Thymus (tissue), 11 donors: ENCODE measurements at regions not wholly inside any gene's neighbourhood (a gene's known extent, or its start where the extent isn't known, plus 50 kb on each side); places are given as distances from the start of the nearest gene placed in this dataset.
"Not testable (repeated sequence)": the region's sequence is repeated elsewhere in the genome, so short reads cannot be mapped to it uniquely, and the experiment has no call there.

Experiments
- DNase-seq, 9 donors: peaks; one replicate each; pipeline ENCODE4 v3.0.0-alpha.2; 2013; ENCODE audit warnings: low spot score in 9 of 9, low read depth in 6 of 9, missing footprints in 1 of 9
- H3K27ac ChIP-seq, 2 donors: one replicate each; pipeline ENCODE4 v1.5.1; 2013; ENCODE audit warnings: control low read depth in 1 of 2, low read depth in 1 of 2, low read length in 1 of 2, mild to moderate bottlenecking in 1 of 2, moderate library complexity in 1 of 2
- H3K27me3 ChIP-seq, 2 donors: one replicate each; pipeline ENCODE4 v1.5.1; 2013; ENCODE audit warnings: low read length in 1 of 2; ENCODE audit not compliant: control insufficient read depth in 2 of 2, insufficient read depth in 1 of 2
- H3K36me3 ChIP-seq, 2 donors: one replicate each; pipeline ENCODE4 v1.5.1; 2013; ENCODE audit warnings: low read length in 1 of 2, mild to moderate bottlenecking in 1 of 2, moderate library complexity in 1 of 2; ENCODE audit not compliant: control insufficient read depth in 2 of 2, insufficient read depth in 2 of 2
- H3K4me1 ChIP-seq, 2 donors: one replicate each; pipeline ENCODE4 v1.5.1; 2013; ENCODE audit warnings: low read length in 2 of 2; ENCODE audit not compliant: control insufficient read depth in 2 of 2, insufficient read depth in 2 of 2
- H3K4me3 ChIP-seq, 2 donors: one replicate each; pipeline ENCODE4 v1.5.1; 2013; ENCODE audit warnings: low read length in 2 of 2, control low read depth in 1 of 2, mild to moderate bottlenecking in 1 of 2
- H3K9me3 ChIP-seq, 2 donors: one replicate each; pipeline ENCODE4 v1.5.1; 2013; ENCODE audit warnings: low read length in 1 of 2, mild to moderate bottlenecking in 1 of 2; ENCODE audit not compliant: control insufficient read depth in 2 of 2, insufficient read depth in 1 of 2
- WGBS: extraction: QIAGEN DNeasy Blood & Tissue Kit; methylation state at CpG from one replicate; pipeline ENCODE4 v1.1.7; 2013; 5-methylcytosine and 5-hydroxymethylcytosine counted together
- donor health status: healthy.

DNA sequence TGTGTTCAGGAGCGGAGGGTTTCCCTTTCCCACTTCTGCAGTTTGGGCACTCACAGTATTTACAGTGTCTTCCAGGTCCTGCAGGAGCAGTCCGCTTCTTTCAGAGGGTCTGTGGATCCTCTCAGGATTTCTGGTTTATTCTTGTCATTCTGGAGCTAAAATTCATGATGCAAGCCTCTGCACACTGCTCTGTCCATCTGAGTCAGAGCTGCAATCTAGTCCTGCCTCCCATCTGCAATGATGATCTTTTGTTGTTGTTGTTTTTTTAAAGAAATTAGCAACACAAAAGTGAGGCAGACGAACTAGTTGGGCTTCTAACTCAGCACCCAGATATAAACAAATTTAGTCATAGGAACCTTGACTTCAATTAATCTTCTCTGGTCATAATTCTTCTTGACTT is 86.5 kb downstream of the DLEU7 start:
- H3K9me3 ChIP-seq, result peaks cover 0 to 20% of the 10 kb centered on the region in 2 donors
- no peak overlapping the region for H3K4me3 ChIP-seq
- no peak overlapping the region for H3K27ac ChIP-seq
- 95% methylated on average over 3 of the region's 3 CpGs for WGBS
- DNase-seq, result no peak
- peaks cover 13 to 18% of the 10 kb centered on the region in 2 donors for H3K4me1 ChIP-seq
- no peaks in the 10 kb centered on the region for H3K27me3 ChIP-seq
- H3K36me3 ChIP-seq, result no peaks in the 10 kb centered on the region

DNA sequence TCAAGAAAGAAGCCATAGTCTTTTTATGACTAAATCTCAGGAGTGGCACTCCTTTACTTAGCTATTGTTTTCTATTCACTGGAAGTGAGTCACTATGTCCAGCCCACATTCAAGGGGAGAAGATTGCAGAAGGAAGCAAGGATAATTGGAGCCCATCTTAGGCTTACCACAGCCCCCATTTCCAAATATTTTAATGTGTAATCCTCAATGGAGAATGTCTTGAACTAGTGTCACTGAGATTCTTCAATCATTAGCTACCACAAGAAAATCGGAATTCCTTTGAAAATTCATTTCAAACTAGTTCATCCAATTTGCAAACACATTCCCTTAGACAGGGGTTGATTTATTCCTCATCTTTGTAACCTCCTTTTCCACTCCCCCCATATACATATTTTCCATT is 84.7 kb downstream of the DLEU7 start:
- H3K9me3 ChIP-seq, result peaks cover 0 to 13% of the 10 kb centered on the region in 2 donors
- WGBS, result 99% methylated on average over 1 of the region's 1 CpG
- no peaks in the 10 kb centered on the region for H3K27me3 ChIP-seq
- no peak overlapping the region for H3K27ac ChIP-seq
- no peak for DNase-seq
- peaks cover 15 to 28% of the 10 kb centered on the region in 2 donors for H3K4me1 ChIP-seq
- H3K4me3 ChIP-seq, result no peak overlapping the region
- no peaks in the 10 kb centered on the region for H3K36me3 ChIP-seq

DNA sequence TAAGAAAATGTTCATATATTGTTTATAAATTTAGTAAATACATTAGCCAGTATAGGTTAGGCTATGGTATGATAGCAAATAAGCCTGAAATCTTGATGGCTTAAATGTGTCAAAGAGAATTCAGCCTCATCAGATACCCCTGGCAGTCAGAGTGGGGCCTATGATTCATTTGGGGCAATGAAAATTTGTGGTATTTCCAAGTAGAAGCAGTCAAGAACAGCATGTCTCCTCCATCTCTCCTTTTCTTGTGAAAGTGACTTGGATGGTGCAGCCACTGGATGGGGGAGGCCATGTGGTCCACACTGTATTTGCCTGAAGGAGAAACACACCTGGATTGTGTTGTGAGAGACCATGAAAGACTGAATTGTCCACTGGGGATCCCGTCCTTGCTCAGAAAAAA is 82.7 kb downstream of the DLEU7 start:
- H3K27ac ChIP-seq, result no peak overlapping the region
- WGBS, result 95% methylated on average over 1 of the region's 1 CpG
- peaks cover 13 to 24% of the 10 kb centered on the region in 2 donors for H3K4me1 ChIP-seq
- no peaks in the 10 kb centered on the region for H3K36me3 ChIP-seq
- DNase-seq, result no peak
- H3K4me3 ChIP-seq, result no peak overlapping the region
- H3K27me3 ChIP-seq, result no peaks in the 10 kb centered on the region
- H3K9me3 ChIP-seq, result peaks cover 0 to 13% of the 10 kb centered on the region in 2 donors

- Histone ChIP-seq H3K27ac (no peak overlapping the region), H3K4me1 (peaks cover 13 to 22% of the 10 kb centered on the region in 2 donors), H3K9me3 (peaks cover 0 to 9% of the 10 kb centered on the region in 2 donors), H3K27me3 (no peaks in the 10 kb centered on the region), H3K36me3 (no peaks in the 10 kb centered on the region), H3K4me3 (no peak overlapping the region)
- no peak for DNase-seq
- WGBS, result 95% methylated on average over 1 of the region's 1 CpG
Observed at GRCh38 chr13:50761406-50761805, 82.1 kb downstream of the DLEU7 start.

DNA sequence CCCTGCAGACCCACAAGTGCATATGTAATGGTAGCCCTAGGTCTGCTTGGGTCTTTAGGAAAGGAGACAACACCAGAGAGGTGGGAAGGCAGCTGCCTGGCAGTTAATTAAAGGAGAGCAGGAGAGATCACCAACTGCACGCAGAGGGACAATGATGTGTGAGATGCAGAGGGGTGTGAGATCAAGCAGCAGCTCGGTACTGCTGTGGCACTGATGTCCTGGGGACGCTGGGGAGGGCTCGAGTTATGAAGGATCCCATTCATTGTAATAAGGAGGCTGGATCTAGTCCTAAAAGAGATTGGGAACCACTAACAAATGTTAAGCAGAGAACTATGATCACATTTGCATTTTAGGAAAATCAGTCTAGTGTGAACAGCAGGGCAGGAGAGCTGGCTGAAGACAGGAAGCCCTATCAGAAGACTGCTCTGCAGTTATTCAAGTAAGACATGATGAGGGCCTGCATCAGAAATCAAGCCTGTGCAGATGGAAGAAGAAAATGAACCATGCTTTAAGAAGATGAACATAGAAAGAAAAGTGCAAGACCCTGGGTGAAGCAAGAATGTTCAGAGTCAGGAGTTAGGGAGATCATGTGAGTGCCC is 80.4 kb downstream of the DLEU7 start:
- Histone ChIP-seq H3K27me3 (no peaks in the 10 kb centered on the region), H3K9me3 (peaks cover 0 to 8% of the 10 kb centered on the region in 2 donors), H3K27ac (no peak overlapping the region), H3K4me3 (no peak overlapping the region), H3K4me1 (peaks cover 8 to 19% of the 10 kb centered on the region in 2 donors), H3K36me3 (no peaks in the 10 kb centered on the region)
- DNase-seq, result no peak
- WGBS, result 97% methylated on average over 4 of the region's 4 CpGs

DNA sequence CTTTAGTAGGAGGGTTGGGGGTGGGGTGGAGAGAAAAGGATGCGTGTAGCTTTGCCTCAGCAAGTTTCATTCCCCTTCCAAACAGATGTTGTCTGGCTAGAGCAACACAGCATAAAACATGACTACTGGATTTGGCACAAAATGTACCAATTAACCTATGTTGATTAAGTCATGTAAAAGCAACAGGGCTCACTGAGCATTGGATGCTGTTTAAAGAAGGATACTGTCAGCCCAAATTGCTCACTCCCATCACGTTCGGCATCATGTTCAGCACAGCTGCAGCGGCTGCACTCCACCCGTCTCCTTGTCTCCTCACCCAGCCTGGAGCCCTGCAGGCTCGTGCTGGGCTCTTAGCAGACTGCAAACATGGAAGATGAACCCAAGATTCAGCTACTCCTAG is 77.5 kb downstream of the DLEU7 start:
- no peaks in the 10 kb centered on the region for H3K27me3 ChIP-seq
- H3K27ac ChIP-seq, result no peak overlapping the region
- peaks cover 0 to 5% of the 10 kb centered on the region in 2 donors for H3K9me3 ChIP-seq
- peaks cover 8 to 19% of the 10 kb centered on the region in 2 donors for H3K4me1 ChIP-seq
- H3K36me3 ChIP-seq, result no peaks in the 10 kb centered on the region
- WGBS, result 94% methylated on average over 6 of the region's 6 CpGs
- DNase-seq, result no peak
- H3K4me3 ChIP-seq, result no peak overlapping the region

- Histone ChIP-seq H3K27ac (no peak overlapping the region), H3K4me3 (no peak overlapping the region), H3K4me1 (peaks cover 8 to 19% of the 10 kb centered on the region in 2 donors), H3K9me3 (peaks cover 0 to 5% of the 10 kb centered on the region in 2 donors), H3K27me3 (no peaks in the 10 kb centered on the region), H3K36me3 (no peaks in the 10 kb centered on the region)
- no peak for DNase-seq
- 90% methylated on average over 3 of the region's 3 CpGs for WGBS
Observed at GRCh38 chr13:50766695-50767094, 76.8 kb downstream of the DLEU7 start.

DNA sequence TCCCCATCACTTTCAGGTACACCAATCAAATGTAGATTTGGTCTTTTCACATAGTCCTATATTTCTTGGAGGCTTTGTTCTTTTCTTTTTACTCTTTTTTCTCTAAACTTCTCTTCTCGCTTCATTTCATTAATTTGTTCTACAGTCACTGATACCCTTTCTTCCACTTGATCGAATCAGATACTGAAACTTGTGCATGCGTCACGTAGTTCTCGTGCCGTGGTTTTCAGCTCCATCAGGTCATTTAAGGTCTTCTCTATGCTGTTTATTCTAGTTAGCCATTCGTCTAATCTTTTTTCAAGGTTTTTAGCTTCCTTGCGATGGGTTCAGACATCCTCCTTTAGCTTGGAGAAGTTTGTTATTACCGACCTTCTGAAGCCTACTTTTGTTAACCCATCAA is 70.6 kb downstream of the DLEU7 start:
- not testable (repeated sequence) for H3K27ac ChIP-seq, DNase-seq, H3K4me3 ChIP-seq, H3K9me3 ChIP-seq, H3K36me3 ChIP-seq, H3K4me1 ChIP-seq, H3K27me3 ChIP-seq
- 96% methylated on average over 9 of the region's 9 CpGs for WGBS
